Large intestine (tissue), 3 donors: ENCODE measurements at regions not wholly inside any gene's neighbourhood (a gene's known extent, or its start where the extent isn't known, plus 50 kb on each side); places are given as distances from the start of the nearest gene placed in this dataset.
"Not testable (repeated sequence)": the region's sequence is repeated elsewhere in the genome, so short reads cannot be mapped to it uniquely, and the experiment has no call there.

ENCODE experiments used
- DNase-seq, 2 donors: peaks; one replicate each; pipeline versions ENCODE4 v3.0.0 to v3.0.0-alpha.2; 2013
- H3K27ac ChIP-seq: one replicate; pipeline ENCODE4 v1.5.1; 2013; ENCODE audit warnings: low read length
- H3K27me3 ChIP-seq: 2 replicates; pipeline ENCODE4 v1.6.1; 2013; ENCODE audit warnings: low read length; ENCODE audit not compliant: control insufficient read depth, insufficient read depth
- H3K36me3 ChIP-seq: 2 replicates; pipeline ENCODE4 v1.6.1; 2013; ENCODE audit warnings: low read length; ENCODE audit not compliant: control insufficient read depth, insufficient read depth
- H3K4me1 ChIP-seq: one replicate; pipeline ENCODE4 v1.6.1; 2013; ENCODE audit warnings: low read length; ENCODE audit not compliant: control insufficient read depth, insufficient read depth
- H3K4me3 ChIP-seq: one replicate; pipeline ENCODE4 v1.5.1; 2013; ENCODE audit warnings: low read length
- H3K9me3 ChIP-seq: one replicate; pipeline ENCODE4 v1.6.1; 2013; ENCODE audit warnings: mild to moderate bottlenecking, low read depth, low read length, moderate library complexity; ENCODE audit not compliant: control insufficient read depth
- WGBS: methylation state at CpG from one replicate; pipeline ENCODE4 v1.1.5; 2013; ENCODE audit warnings: low lambda C conversion rate; ENCODE audit not compliant: insufficient coverage; 5-methylcytosine and 5-hydroxymethylcytosine counted together

DNA sequence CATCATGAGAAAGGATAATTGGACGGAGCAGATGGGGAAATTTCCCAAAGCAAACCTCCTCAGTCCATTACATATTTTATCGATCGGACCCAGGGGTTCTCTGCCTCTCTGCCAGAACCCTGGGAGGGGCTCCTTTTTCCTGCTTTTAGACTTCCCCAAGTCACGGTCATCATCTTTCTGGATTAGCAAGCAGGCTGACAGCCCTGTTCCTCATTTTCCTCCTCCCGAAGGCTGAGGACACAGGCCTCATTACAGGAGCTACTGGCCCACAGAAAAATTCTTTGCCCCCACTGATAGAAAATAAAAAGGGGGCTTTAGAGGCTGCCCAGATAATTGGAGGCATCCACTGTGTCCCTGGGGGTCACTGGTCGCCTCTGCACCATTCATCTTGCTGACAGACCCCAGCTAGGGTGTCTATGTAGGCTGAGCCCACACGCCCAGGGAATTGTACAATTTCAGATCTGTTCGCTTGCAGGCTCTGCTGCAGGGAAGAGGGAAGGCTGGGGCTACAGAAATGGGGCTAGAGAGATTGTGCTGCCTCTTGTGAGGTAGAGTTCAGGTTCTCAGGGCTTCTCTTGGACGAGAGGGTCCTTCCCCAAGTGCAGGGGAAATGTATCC is 125.7 kb upstream of the SDK1 start:
- H3K27ac ChIP-seq = no peak overlapping the region
- H3K4me3 ChIP-seq = no peak overlapping the region
- no peaks in the 10 kb centered on the region for H3K36me3 ChIP-seq
- H3K27me3 ChIP-seq = no peaks in the 10 kb centered on the region
- 80% methylated on average over 1 of the region's 9 CpGs for WGBS
- H3K4me1 ChIP-seq = no peaks in the 10 kb centered on the region
- DNase-seq = no peak
- H3K9me3 ChIP-seq = no peaks in the 10 kb centered on the region

DNA sequence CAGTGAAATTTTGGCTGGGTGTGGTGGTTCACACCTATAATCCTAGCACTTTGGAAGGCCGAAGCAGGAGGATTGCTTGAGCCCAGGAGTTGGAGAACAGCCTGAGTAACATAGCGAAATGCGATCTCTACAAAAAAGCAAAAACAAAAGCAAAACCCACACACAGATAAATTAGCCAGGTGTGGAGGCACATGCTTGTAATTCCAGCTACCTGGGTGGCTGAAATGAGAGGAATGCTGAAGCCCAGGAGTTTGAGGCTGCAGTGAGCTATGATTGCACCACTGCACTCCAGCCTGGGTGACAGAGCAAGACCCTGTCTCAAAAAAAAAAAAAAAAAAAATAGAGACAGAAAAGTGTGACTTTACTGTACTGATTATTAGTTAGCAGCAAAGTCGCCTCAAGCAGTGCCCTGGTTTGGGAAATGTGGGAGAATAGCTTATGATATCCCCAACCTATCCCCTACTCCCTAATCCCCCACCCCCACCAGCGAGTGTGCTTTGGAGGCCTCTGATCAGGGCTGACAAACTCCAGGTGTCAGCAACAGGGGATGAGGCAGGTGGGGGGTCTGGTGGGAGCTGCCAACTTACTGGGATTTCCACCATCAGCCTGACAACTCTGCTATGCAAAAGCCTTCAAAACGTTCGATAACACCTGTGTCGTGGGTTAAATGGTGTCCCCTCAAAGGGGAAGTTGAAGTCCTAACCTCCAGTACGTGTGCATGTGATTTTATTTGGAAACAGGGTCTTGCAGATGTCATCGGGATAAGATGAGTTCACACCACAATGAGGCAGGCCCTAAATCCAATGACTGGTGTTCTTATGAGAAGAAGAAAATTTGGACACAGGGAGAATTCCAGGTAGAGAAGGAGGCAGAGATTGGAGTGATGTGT is 124.7 kb upstream of the SDK1 start:
- 100% methylated on average over 2 of the region's 10 CpGs for WGBS
- H3K27ac ChIP-seq = no peak overlapping the region
- no peaks in the 10 kb centered on the region for H3K27me3 ChIP-seq
- no peak for DNase-seq
- no peaks in the 10 kb centered on the region for H3K9me3 ChIP-seq
- no peak overlapping the region for H3K4me3 ChIP-seq
- no peaks in the 10 kb centered on the region for H3K4me1 ChIP-seq
- H3K36me3 ChIP-seq = no peaks in the 10 kb centered on the region

DNA sequence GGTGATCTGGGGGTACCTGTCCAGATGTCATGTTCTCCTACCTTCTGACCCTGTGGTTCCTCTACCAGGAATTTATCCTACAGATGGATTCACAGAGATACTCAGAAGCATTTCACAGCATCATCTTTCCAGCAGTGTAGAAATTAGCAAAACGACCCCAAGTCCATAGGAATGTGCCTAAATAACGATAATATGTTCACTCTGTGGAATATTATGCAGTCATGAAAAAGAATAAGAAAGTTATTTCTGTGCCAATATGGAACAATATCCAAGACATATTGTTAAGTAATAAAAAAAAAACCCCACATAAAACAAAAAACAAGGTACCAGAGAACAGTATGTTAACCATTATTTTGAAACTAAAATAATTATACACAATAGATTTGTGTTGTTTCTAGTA is 123.8 kb upstream of the SDK1 start:
- DNase-seq = no peak
- H3K4me1 ChIP-seq = no peaks in the 10 kb centered on the region

GRCh38 chr7:3179456-3179855 is 121.6 kb upstream of the SDK1 start:
- Histone ChIP-seq H3K4me3 (no peak overlapping the region), H3K9me3 (no peaks in the 10 kb centered on the region), H3K4me1 (no peaks in the 10 kb centered on the region), H3K27me3 (no peaks in the 10 kb centered on the region), H3K36me3 (no peaks in the 10 kb centered on the region), H3K27ac (no peak overlapping the region)
- DNase-seq = peak in 1 of 2 donors; percentile 19
- 70% methylated on average over 2 of the region's 8 CpGs for WGBS

More for the DNA sequence above, 123.8 kb upstream of the SDK1 start:
- no peaks in the 10 kb centered on the region for H3K9me3 ChIP-seq
- 80% methylated on average over 2 of the region's 2 CpGs for WGBS
- no peaks in the 10 kb centered on the region for H3K36me3 ChIP-seq
- H3K27ac ChIP-seq = no peak overlapping the region
- H3K4me3 ChIP-seq = no peak overlapping the region
- H3K27me3 ChIP-seq = no peaks in the 10 kb centered on the region

- Histone ChIP-seq H3K9me3 (no peaks in the 10 kb centered on the region), H3K27ac (no peak overlapping the region), H3K27me3 (no peaks in the 10 kb centered on the region), H3K36me3 (no peaks in the 10 kb centered on the region), H3K4me3 (no peak overlapping the region), H3K4me1 (no peaks in the 10 kb centered on the region)
- DNase-seq = no peak
- WGBS = no CpG with 5 or more reads among the region's 8 CpGs
These were observed 120.4 kb upstream of the SDK1 start for GRCh38 chr7:3180604-3181003.

GRCh38 chr7:3182055-3182454 is 119.0 kb upstream of the SDK1 start:
- H3K9me3 ChIP-seq, H3K4me1 ChIP-seq, H3K4me3 ChIP-seq, H3K27ac ChIP-seq, DNase-seq, H3K27me3 ChIP-seq, H3K36me3 ChIP-seq: not testable (repeated sequence)
- WGBS = no CpG with 5 or more reads among the region's 4 CpGs

DNA sequence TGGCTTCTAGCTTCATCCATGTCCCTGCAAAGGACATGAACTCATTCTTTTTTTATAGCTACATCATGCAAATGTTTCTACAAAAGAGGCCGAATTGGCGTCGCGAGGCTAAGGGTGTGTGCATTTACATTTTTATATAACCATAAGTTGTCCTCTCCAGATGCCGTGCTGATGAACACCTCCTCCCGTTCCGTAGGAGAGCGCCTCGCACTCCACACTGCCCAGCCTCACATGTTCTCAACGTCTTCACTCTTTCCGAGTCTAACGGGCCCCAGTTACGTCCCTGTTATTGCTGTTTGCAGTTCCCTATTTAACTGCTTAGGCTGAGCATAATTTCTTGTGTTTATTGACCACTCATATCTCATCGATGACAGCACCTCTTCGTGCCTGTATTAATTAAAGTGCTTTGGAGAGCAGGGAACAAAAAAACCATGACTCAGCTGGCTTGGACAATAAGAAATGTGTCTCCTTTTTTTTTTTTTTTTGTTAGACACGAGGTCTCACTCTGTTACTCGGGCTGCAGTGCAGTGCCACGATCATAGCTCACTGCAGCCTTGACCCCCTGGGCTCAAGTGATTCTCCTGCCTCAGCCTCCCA is 113.5 kb upstream of the SDK1 start:
- Histone ChIP-seq H3K36me3 (no peaks in the 10 kb centered on the region), H3K27me3 (no peaks in the 10 kb centered on the region), H3K4me3 (no peak overlapping the region), H3K9me3 (no peaks in the 10 kb centered on the region), H3K27ac (no peak overlapping the region), H3K4me1 (no peaks in the 10 kb centered on the region)
- DNase-seq = no peak
- WGBS = 84% methylated on average over 11 of the region's 18 CpGs

- H3K4me3 ChIP-seq = no peak overlapping the region
- H3K36me3 ChIP-seq = no peaks in the 10 kb centered on the region
- H3K27me3 ChIP-seq = no peaks in the 10 kb centered on the region
- no peak for DNase-seq
- WGBS = no CpG with 5 or more reads among the region's 9 CpGs
- H3K9me3 ChIP-seq = no peaks in the 10 kb centered on the region
- no peaks in the 10 kb centered on the region for H3K4me1 ChIP-seq
- H3K27ac ChIP-seq = no peak overlapping the region
These were observed 112.1 kb upstream of the SDK1 start for GRCh38 chr7:3188946-3189345.

GRCh38 chr7:3191548-3191947 is 109.5 kb upstream of the SDK1 start:
- no peaks in the 10 kb centered on the region for H3K4me1 ChIP-seq
- no peak overlapping the region for H3K4me3 ChIP-seq
- no CpG with 5 or more reads among the region's 4 CpGs for WGBS
- no peak for DNase-seq
- no peaks in the 10 kb centered on the region for H3K36me3 ChIP-seq
- H3K27me3 ChIP-seq = no peaks in the 10 kb centered on the region
- H3K27ac ChIP-seq = no peak overlapping the region
- no peaks in the 10 kb centered on the region for H3K9me3 ChIP-seq

DNA sequence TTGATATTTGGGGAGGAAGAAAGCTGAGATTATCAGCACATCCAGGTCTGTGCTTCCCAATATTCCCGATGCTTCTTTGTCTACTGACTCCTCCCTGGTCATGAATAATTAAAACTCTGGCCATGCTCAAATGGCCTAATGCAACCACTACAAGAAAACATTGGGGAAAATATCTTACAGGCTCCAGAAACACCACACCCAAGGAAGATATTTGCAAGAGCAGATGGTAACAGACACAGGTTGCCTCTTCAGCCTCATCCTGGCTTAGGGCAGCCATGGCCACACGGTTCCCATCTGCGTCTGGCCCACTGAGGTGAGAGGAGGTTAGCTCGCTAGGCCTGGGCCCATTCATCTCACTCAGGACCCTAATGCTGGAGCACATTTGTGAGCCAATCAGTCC is 108.4 kb upstream of the SDK1 start:
- DNase-seq = no peak
- no peaks in the 10 kb centered on the region for H3K9me3 ChIP-seq
- no peak overlapping the region for H3K4me3 ChIP-seq
- no peak overlapping the region for H3K27ac ChIP-seq
- H3K4me1 ChIP-seq = no peaks in the 10 kb centered on the region
- no CpG with 5 or more reads among the region's 4 CpGs for WGBS
- H3K27me3 ChIP-seq = no peaks in the 10 kb centered on the region
- H3K36me3 ChIP-seq = no peaks in the 10 kb centered on the region
